IMR-90 (cell line): ENCODE measurements at regions not wholly inside any gene's neighbourhood (a gene's known extent, or its start where the extent isn't known, plus 50 kb on each side); places are given as distances from the start of the nearest gene placed in this dataset.

ENCODE experiments used
- ATAC-seq: fragments of 200-7000 bp; cut with Tn5 transposase; 2 replicates; pipeline ENCODE4 v1.9.1; 2020; ENCODE audit warnings: low read depth, mild to moderate bottlenecking, moderate library complexity
- BruUV-seq: library from RNA; stranded (reverse); fragments of 400-500 nt; replicated peaks from 2 replicates; lab custom pipeline; 2021; lab: Mats Ljungman, UMichigan
- CTCF ChIA-PET: fragments of 300-600 bp; formaldehyde crosslinking; extraction: SDS; loops from one replicate; lab custom pipeline; 2021; ENCODE audit warnings: antibody characterized with exemption; lab: Yijun Ruan, JAX
- POLR2A ChIA-PET: fragments of 300-600 bp; sonication (Branson Sonifier 250); formaldehyde crosslinking; loops from one replicate; lab custom pipeline; 2022; ENCODE audit warnings: antibody characterized with exemption; ENCODE audit not compliant: unreplicated experiment; lab: Charles Lee
- DNase-seq: peaks from one replicate; pipeline ENCODE4 v3.0.0; 2013
- H2AFZ ChIP-seq: replicated peaks from 2 replicates; pipeline ENCODE3; 2013; ENCODE audit warnings: low read length, mild to moderate bottlenecking; ENCODE audit not compliant: poor library complexity
- H2AK5ac ChIP-seq: 2 replicates; pipeline ENCODE4 v1.6.1; 2013; ENCODE audit warnings: low read depth, low read length, inconsistent platforms
- H2AK9ac ChIP-seq: replicated peaks from 2 replicates; pipeline ENCODE3; 2013; ENCODE audit warnings: mild to moderate bottlenecking, low read depth, low read length, moderate library complexity; ENCODE audit not compliant: poor library complexity
- H2BK120ac ChIP-seq: 2 replicates; pipeline ENCODE4 v1.6.1; 2013; ENCODE audit warnings: low read depth, low read length, inconsistent platforms
- H2BK15ac ChIP-seq: 3 replicates; pipeline ENCODE4 v1.6.1; 2013; ENCODE audit warnings: low read depth, low read length, inconsistent platforms
- H2BK20ac ChIP-seq: 2 replicates; pipeline ENCODE4 v1.6.1; 2013; ENCODE audit warnings: low read depth, mild to moderate bottlenecking, inconsistent platforms, low read length, moderate library complexity
- H2BK5ac ChIP-seq: 2 replicates; pipeline ENCODE4 v1.6.1; 2013; ENCODE audit warnings: mild to moderate bottlenecking, low read depth, low read length, inconsistent platforms; ENCODE audit not compliant: poor library complexity, severe bottlenecking
- H3K14ac ChIP-seq: replicated peaks from 2 replicates; pipeline ENCODE4 v1.6.1; 2013; ENCODE audit warnings: low read depth, low read length, inconsistent platforms
- H3K18ac ChIP-seq: 2 replicates; pipeline ENCODE4 v1.6.1; 2013; ENCODE audit warnings: low read depth, low read length, control low read depth
- H3K23ac ChIP-seq: 2 replicates; pipeline ENCODE4 v1.6.1; 2013; ENCODE audit warnings: low read depth, low read length, inconsistent platforms
- H3K27ac ChIP-seq: 2 replicates; pipeline ENCODE4 v1.5.1; 2013; ENCODE audit warnings: mild to moderate bottlenecking, control low read depth, low read length; ENCODE audit not compliant: insufficient read depth
- H3K27me3 ChIP-seq: 2 replicates; pipeline ENCODE4 v1.6.1; 2013; ENCODE audit warnings: low read length; ENCODE audit not compliant: control insufficient read depth, insufficient read depth
- H3K36me3 ChIP-seq: 2 replicates; pipeline ENCODE4 v1.6.1; 2013; ENCODE audit warnings: low read length, mixed read lengths; ENCODE audit not compliant: control insufficient read depth, insufficient read depth
- H3K4ac ChIP-seq: 2 replicates; pipeline ENCODE4 v1.6.1; 2013; ENCODE audit warnings: low read depth, low read length, inconsistent platforms
- H3K4me1 ChIP-seq: 2 replicates; pipeline ENCODE4 v1.6.1; 2013; ENCODE audit warnings: low read length, mixed read lengths; ENCODE audit not compliant: control insufficient read depth, insufficient read depth
- H3K4me2 ChIP-seq: 2 replicates; pipeline ENCODE4 v1.6.1; 2013; ENCODE audit warnings: low read depth, mild to moderate bottlenecking, control low read depth, low read length, moderate library complexity
- H3K4me3 ChIP-seq: 2 replicates; pipeline ENCODE4 v1.5.1; 2013; ENCODE audit warnings: low read depth, mild to moderate bottlenecking, control low read depth, low read length, moderate library complexity; ENCODE audit not compliant: insufficient read depth
- H3K56ac ChIP-seq: 2 replicates; pipeline ENCODE4 v1.6.1; 2013; ENCODE audit warnings: low read length, inconsistent platforms; ENCODE audit not compliant: insufficient read depth; ENCODE audit errors: extremely low read depth
- H3K79me1 ChIP-seq, 2 experiments: 2 replicates each; pipeline ENCODE4 v1.6.1; 2013; ENCODE audit warnings: low read length in 2 of 2, inconsistent platforms in 1 of 2, low read depth in 1 of 2
- H3K9ac ChIP-seq: 2 replicates; pipeline ENCODE4 v1.6.1; 2013; ENCODE audit warnings: low read depth, low read length, control low read depth
- H3K9me1 ChIP-seq: 2 replicates; pipeline ENCODE4 v1.6.1; 2013; ENCODE audit warnings: low read length, inconsistent platforms; ENCODE audit not compliant: insufficient read depth
- H3K9me3 ChIP-seq: 2 replicates; pipeline ENCODE4 v1.6.1; 2013; ENCODE audit warnings: low read length; ENCODE audit not compliant: control insufficient read depth, insufficient read depth
- H4K20me1 ChIP-seq: 2 replicates; pipeline ENCODE4 v1.6.1; 2013; ENCODE audit warnings: low read length, inconsistent platforms; ENCODE audit not compliant: insufficient read depth
- H4K5ac ChIP-seq: 2 replicates; pipeline ENCODE4 v1.6.1; 2013; ENCODE audit warnings: mild to moderate bottlenecking, low read depth, low read length, control low read depth
- H4K8ac ChIP-seq, 2 experiments: 2 replicates each; pipeline ENCODE4 v1.6.1; 2013; ENCODE audit warnings: low read depth in 2 of 2, low read length in 2 of 2, control low read depth in 1 of 2, inconsistent platforms in 1 of 2
- H4K91ac ChIP-seq: 2 replicates; pipeline ENCODE4 v1.6.1; 2013; ENCODE audit warnings: low read depth, low read length, inconsistent platforms; ENCODE audit not compliant: insufficient read depth
- BHLHE40 ChIP-seq: fragments of 150-350 bp; IDR thresholded peaks from 2 replicates; pipeline ENCODE4 v1.6.1; 2016; ENCODE audit warnings: mild to moderate bottlenecking, low read depth, low read length
- CEBPB ChIP-seq: IDR thresholded peaks from 2 replicates; pipeline ENCODE4 v1.6.1; 2012; ENCODE audit warnings: low read depth, low read length, improper control_type of control experiment
- FOS ChIP-seq: fragments of 150-350 bp; IDR thresholded peaks from 2 replicates; pipeline ENCODE4 v1.6.1; 2016; ENCODE audit warnings: low read depth, low read length
- MAFK ChIP-seq: IDR thresholded peaks from 2 replicates; pipeline ENCODE4 v1.6.1; 2012; ENCODE audit warnings: low read depth, low read length, improper control_type of control experiment
- RFX5 ChIP-seq: IDR thresholded peaks from 2 replicates; pipeline ENCODE4 v1.8.0; 2012; ENCODE audit warnings: low read depth, mild to moderate bottlenecking, low read length, moderate library complexity
- WGBS, 2 experiments: methylation state at CpG; one replicate each; pipeline versions ENCODE4 v1.1.5 to v1.1.7; 2013; ENCODE audit warnings: missing lambda C conversion rate in 2 of 2; ENCODE audit not compliant: insufficient read length in 1 of 2; ENCODE audit errors: extremely low coverage in 2 of 2; 5-methylcytosine and 5-hydroxymethylcytosine counted together
- dilution Hi-C: fragments of 300-500 bp; cut with HindIII; formaldehyde crosslinking; loops from one replicate; pipeline ENCODE4 v1.14.3; 2018; ENCODE audit warnings: low sequenced_read_pairs; ENCODE audit not compliant: unreplicated experiment
- in situ Hi-C: fragments of 300-500 bp; cut with MboI; formaldehyde crosslinking; loops from 3 replicates; pipeline ENCODE4 v1.14.3; 2019; ENCODE audit warnings: low sequenced_read_pairs, inconsistent platforms, mixed read lengths
- intact Hi-C: fragments of 100-400 bp; cut with micrococcal nuclease; formaldehyde crosslinking; loops from 2 replicates; pipeline ENCODE4 v1.10.0; 2022
- TF ChIP-seq, protein P1 (sequence below): fragments of 150-350 bp; IDR thresholded peaks from 2 replicates; pipeline ENCODE4 v1.6.1; 2017; ENCODE audit warnings: mild to moderate bottlenecking, antibody characterized with exemption, low read length, low read depth

DNA sequence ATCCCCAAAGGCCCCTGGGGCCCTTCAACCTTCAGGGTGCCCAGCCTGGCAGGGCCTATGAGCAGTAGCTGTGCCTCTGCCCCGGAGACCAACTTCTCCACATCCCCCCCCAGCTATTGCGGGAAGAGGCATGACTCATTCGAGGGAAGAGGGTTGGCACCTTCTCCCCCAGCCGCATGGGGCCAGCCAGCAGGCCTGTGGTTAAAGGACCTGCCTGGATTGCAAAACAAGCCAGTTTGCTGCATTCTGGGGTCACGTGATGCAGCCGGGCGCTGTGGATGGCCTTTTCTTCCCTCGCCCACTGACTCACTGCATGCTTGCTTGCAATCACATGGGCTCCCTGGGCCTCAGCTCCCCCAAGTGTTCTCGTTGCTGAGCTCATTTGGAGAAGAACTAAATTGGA is 182.5 kb downstream of the MAFB start:
- CTCF ChIA-PET, result no interaction called here

More for the DNA sequence above, 182.5 kb downstream of the MAFB start:
- H4K20me1 ChIP-seq, result no peaks in the 10 kb centered on the region
- H2BK20ac ChIP-seq, result no peak overlapping the region
- H2AK5ac ChIP-seq, result no peak overlapping the region
- intact Hi-C loops, result no loop called here
- POLR2A ChIA-PET, result no interaction called here
- H3K4ac ChIP-seq, result no peak overlapping the region
- H3K4me2 ChIP-seq, result no peak overlapping the region
- H2BK5ac ChIP-seq, result no peak overlapping the region
- DNase-seq, result peak; percentile 80
- no peak overlapping the region for H2BK120ac ChIP-seq
- in situ Hi-C loops, result no loop called here
- BruUV-seq, result no TSS peak
- no peaks in the 10 kb centered on the region for H3K79me1 ChIP-seq
- no peak overlapping the region for H4K8ac ChIP-seq
- H3K18ac ChIP-seq, result no peak overlapping the region
- no peaks in the 10 kb centered on the region for H3K9me3 ChIP-seq
- H3K9me1 ChIP-seq, result no peaks in the 10 kb centered on the region
- TF ChIP-seq BHLHE40, result peak; percentile 47
- TF ChIP-seq MAFK, result no peak
- TF ChIP-seq RFX5, result no peak
- TF ChIP-seq, protein P1, sequence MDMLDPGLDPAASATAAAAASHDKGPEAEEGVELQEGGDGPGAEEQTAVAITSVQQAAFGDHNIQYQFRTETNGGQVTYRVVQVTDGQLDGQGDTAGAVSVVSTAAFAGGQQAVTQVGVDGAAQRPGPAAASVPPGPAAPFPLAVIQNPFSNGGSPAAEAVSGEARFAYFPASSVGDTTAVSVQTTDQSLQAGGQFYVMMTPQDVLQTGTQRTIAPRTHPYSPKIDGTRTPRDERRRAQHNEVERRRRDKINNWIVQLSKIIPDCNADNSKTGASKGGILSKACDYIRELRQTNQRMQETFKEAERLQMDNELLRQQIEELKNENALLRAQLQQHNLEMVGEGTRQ, result peak; percentile 94
- peak; percentile 87 for TF ChIP-seq CEBPB
- TF ChIP-seq FOS, result no peak
- H3K27me3 ChIP-seq, result no peaks in the 10 kb centered on the region
- no peak overlapping the region for H3K9ac ChIP-seq
- no peak overlapping the region for H3K56ac ChIP-seq
- no peak overlapping the region; the same call in 1 of the 2 replicates for H3K27ac ChIP-seq
- no peak overlapping the region for H2AK9ac ChIP-seq
- no peak overlapping the region for H3K23ac ChIP-seq
- no peaks in the 10 kb centered on the region for H3K36me3 ChIP-seq
- no peak overlapping the region for H4K91ac ChIP-seq
- no peak overlapping the region for H3K4me3 ChIP-seq
- H3K14ac ChIP-seq, result no peak overlapping the region
- dilution Hi-C loops, result no loop called here
- WGBS, 2 experiments, result 35% methylated on average over 2 of the region's 9 CpGs; no CpG with 5 or more reads in 1 of the 2 experiments
- H4K5ac ChIP-seq, result no peak overlapping the region
- no peak overlapping the region for H2BK15ac ChIP-seq
- ATAC-seq, result peak; percentile 81
- no peaks in the 10 kb centered on the region; the same call in 1 of the 2 replicates for H3K4me1 ChIP-seq
- H2AFZ ChIP-seq, result no peak overlapping the region
